ENCODE measurements at regions not wholly inside any gene's neighbourhood (a gene's known extent, or its start where the extent isn't known, plus 50 kb on each side); places are given as distances from the start of the nearest gene placed in this dataset.
A peak's percentile ranks its signal among the peaks of the same experiment; 100 is the strongest.

GRCh38 chr10:9291081-9291480, 1236.6 kb downstream of the GATA3 start:
- TF ChIP-seq EZH2phosphoT487 (IDR thresholded peaks at IDR 0.05; ENCODE audit: insufficient read depth, low read depth) = no peak
- in situ Hi-C loops (cut with MboI) = no loop called here

DNA sequence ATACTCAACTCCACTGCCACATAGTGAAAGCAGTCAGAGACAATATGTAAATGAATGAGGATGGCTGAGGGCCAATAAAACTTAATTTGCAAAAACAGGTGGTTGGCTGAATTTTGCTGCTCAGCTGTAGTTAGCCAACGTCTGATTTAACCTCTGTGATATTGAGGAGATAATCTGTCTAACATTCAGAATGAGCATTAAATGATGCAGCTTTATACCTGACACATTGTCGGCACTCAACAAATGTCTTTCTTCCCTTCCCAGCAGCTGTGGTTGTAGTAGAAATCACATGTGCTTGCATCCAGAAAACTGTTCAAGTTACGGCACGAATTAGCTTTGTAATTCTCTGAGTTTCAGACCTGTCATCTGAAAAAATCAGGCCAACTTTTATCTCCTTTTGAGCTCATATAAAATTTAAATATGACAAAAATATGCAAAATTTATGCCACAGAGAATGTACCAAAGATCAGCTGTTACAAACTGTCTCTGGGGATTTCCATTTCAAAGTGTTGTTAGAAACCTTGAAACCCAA, 1239.7 kb downstream of the GATA3 start:
- no peak overlapping the region for H3K4me2 ChIP-seq (ENCODE audit: unreplicated experiment)
- H3K9ac ChIP-seq = no peak overlapping the region
- no peaks in the 10 kb centered on the region for H3F3A ChIP-seq (ENCODE audit: insufficient read depth)
- 52 to 58% methylated on average over 4 of the region's 4 CpGs for WGBS, 2 experiments (ENCODE audit: low coverage in 1 of 2, low lambda C conversion rate in 2 of 2, missing lambda C conversion rate in 2 of 2)
- no peaks in the 10 kb centered on the region for H3K9me3 ChIP-seq (ENCODE audit: low read depth)
- TF ChIP-seq EZH2 (IDR thresholded peaks at IDR 0.05; ENCODE audit: insufficient read depth, poor library complexity, severe bottlenecking) = no peak
- H3K27me3 ChIP-seq (replicated peaks; ENCODE audit: insufficient read depth) = no peaks in the 10 kb centered on the region
- no peaks in the 10 kb centered on the region for H3K36me3 ChIP-seq (ENCODE audit: low read depth)
- DNase-seq = no peak
- no peaks in the 10 kb centered on the region for H4K20me1 ChIP-seq (ENCODE audit: insufficient read depth)
- no peak overlapping the region for H2AFZ ChIP-seq
- H3K79me2 ChIP-seq (ENCODE audit: insufficient read depth) = no peaks in the 10 kb centered on the region
- H3K27ac ChIP-seq = no peak overlapping the region
- H3K4me3 ChIP-seq = no peak overlapping the region
- H3K9me2 ChIP-seq (ENCODE audit: insufficient read depth) = no peaks in the 10 kb centered on the region
- in situ Hi-C loops (cut with MboI) = no loop called here
- H3K4me1 ChIP-seq (ENCODE audit: insufficient read depth) = 0 out of 2 replicates have a peak, but pooled peaks cover 6% of the 10 kb centered on the region

More at GRCh38 chr10:9291081-9291480, 1236.6 kb downstream of the GATA3 start:
- H3K4me3 ChIP-seq = no peak overlapping the region
- H3K9ac ChIP-seq = no peak overlapping the region
- 29 to 35% methylated on average over 1 of the region's 1 CpG for WGBS, 2 experiments (ENCODE audit: low coverage in 1 of 2, low lambda C conversion rate in 2 of 2, missing lambda C conversion rate in 2 of 2)
- H3K4me2 ChIP-seq (ENCODE audit: unreplicated experiment) = no peak overlapping the region
- no peaks in the 10 kb centered on the region for H3K36me3 ChIP-seq (ENCODE audit: low read depth)
- H2AFZ ChIP-seq = no peak overlapping the region
- no peak for DNase-seq
- no peaks in the 10 kb centered on the region for H3K79me2 ChIP-seq (ENCODE audit: insufficient read depth)
- H3K9me3 ChIP-seq (ENCODE audit: low read depth) = no peaks in the 10 kb centered on the region
- H4K20me1 ChIP-seq (ENCODE audit: insufficient read depth) = no peaks in the 10 kb centered on the region
- H3K27ac ChIP-seq = no peak overlapping the region
- no peaks in the 10 kb centered on the region for H3F3A ChIP-seq (ENCODE audit: insufficient read depth)
- no peaks in the 10 kb centered on the region for H3K9me2 ChIP-seq (ENCODE audit: insufficient read depth)
- 0 out of 2 replicates have a peak, but pooled peaks cover under 1% of the 10 kb centered on the region for H3K4me1 ChIP-seq (ENCODE audit: insufficient read depth)
- H3K27me3 ChIP-seq (replicated peaks; ENCODE audit: insufficient read depth) = no peaks in the 10 kb centered on the region

DNA sequence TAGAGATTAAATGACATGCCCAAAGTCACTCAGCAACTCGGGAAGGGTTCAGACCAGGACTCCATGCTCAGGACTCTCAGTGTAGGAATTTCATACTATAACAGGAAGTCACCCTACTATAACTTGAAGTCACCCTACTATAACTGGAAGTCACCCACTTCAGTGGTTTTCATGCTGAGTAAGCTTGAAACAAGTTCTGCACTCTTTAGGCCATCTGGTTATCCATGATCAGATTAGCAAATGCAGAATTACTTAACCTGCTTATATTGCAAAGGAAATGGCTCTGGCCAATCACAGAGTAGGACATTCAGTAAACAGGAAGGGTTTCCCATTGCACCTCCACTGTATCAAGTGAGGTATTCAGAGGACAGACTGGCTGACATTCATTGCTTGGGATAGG, 1240.4 kb downstream of the GATA3 start:
- no peaks in the 10 kb centered on the region for H4K20me1 ChIP-seq (ENCODE audit: insufficient read depth)
- no peaks in the 10 kb centered on the region for H3K9me3 ChIP-seq (ENCODE audit: low read depth)
- no peak overlapping the region for H2AFZ ChIP-seq
- no peak overlapping the region for H3K9ac ChIP-seq
- 0 out of 2 replicates have a peak, but pooled peaks cover 6% of the 10 kb centered on the region for H3K4me1 ChIP-seq (ENCODE audit: insufficient read depth)
- in situ Hi-C loops (cut with MboI) = no loop called here
- H3K4me2 ChIP-seq (ENCODE audit: unreplicated experiment) = no peak overlapping the region
- 83 to 87% methylated on average over 1 of the region's 1 CpG for WGBS, 2 experiments (ENCODE audit: low coverage in 1 of 2, low lambda C conversion rate in 2 of 2, missing lambda C conversion rate in 2 of 2)
- H3K36me3 ChIP-seq (ENCODE audit: low read depth) = no peaks in the 10 kb centered on the region
- H3F3A ChIP-seq (ENCODE audit: insufficient read depth) = no peaks in the 10 kb centered on the region
- H3K27ac ChIP-seq = no peak overlapping the region
- H3K4me3 ChIP-seq = no peak overlapping the region
- H3K79me2 ChIP-seq (ENCODE audit: insufficient read depth) = no peaks in the 10 kb centered on the region
- no peak for TF ChIP-seq EZH2 (IDR thresholded peaks at IDR 0.05; ENCODE audit: insufficient read depth, poor library complexity, severe bottlenecking)
- H3K27me3 ChIP-seq (replicated peaks; ENCODE audit: insufficient read depth) = no peaks in the 10 kb centered on the region
- no peak for DNase-seq
- H3K9me2 ChIP-seq (ENCODE audit: insufficient read depth) = no peaks in the 10 kb centered on the region

- H3K4me3 ChIP-seq = no peak overlapping the region
- no peaks in the 10 kb centered on the region for H3F3A ChIP-seq (ENCODE audit: insufficient read depth)
- no peak overlapping the region for H2AFZ ChIP-seq
- no peaks in the 10 kb centered on the region for H3K9me2 ChIP-seq (ENCODE audit: insufficient read depth)
- H3K27ac ChIP-seq = no peak overlapping the region
- H3K4me1 ChIP-seq (ENCODE audit: insufficient read depth) = 0 out of 2 replicates have a peak, but pooled peaks cover 6% of the 10 kb centered on the region
- no peaks in the 10 kb centered on the region for H3K36me3 ChIP-seq (ENCODE audit: low read depth)
- no peaks in the 10 kb centered on the region for H3K27me3 ChIP-seq (replicated peaks; ENCODE audit: insufficient read depth)
- WGBS, 2 experiments (ENCODE audit: low coverage in 1 of 2, low lambda C conversion rate in 2 of 2, missing lambda C conversion rate in 2 of 2) = 32 to 36% methylated on average over 4 of the region's 4 CpGs
- H4K20me1 ChIP-seq (ENCODE audit: insufficient read depth) = no peaks in the 10 kb centered on the region
- no peak overlapping the region for H3K9ac ChIP-seq
- no peaks in the 10 kb centered on the region for H3K79me2 ChIP-seq (ENCODE audit: insufficient read depth)
- DNase-seq = peak; percentile 57
- in situ Hi-C loops (cut with MboI) = no loop called here
- TF ChIP-seq EZH2 (IDR thresholded peaks at IDR 0.05; ENCODE audit: insufficient read depth, poor library complexity, severe bottlenecking) (no peak), EZH2phosphoT487 (IDR thresholded peaks at IDR 0.05; ENCODE audit: insufficient read depth, low read depth) (no peak)
- H3K9me3 ChIP-seq (ENCODE audit: low read depth) = no peaks in the 10 kb centered on the region
- no peak overlapping the region for H3K4me2 ChIP-seq (ENCODE audit: unreplicated experiment)
Measured at GRCh38 chr10:9296190-9296589, 1241.7 kb downstream of the GATA3 start.

GRCh38 chr10:9297580-9297979, 1243.1 kb downstream of the GATA3 start:
- H3K4me3 ChIP-seq = no peak overlapping the region
- H3K9me2 ChIP-seq (ENCODE audit: insufficient read depth) = no peaks in the 10 kb centered on the region
- H2AFZ ChIP-seq = no peak overlapping the region
- no peaks in the 10 kb centered on the region for H3K27me3 ChIP-seq (replicated peaks; ENCODE audit: insufficient read depth)
- no peak for DNase-seq
- 92 to 96% methylated on average over 3 of the region's 3 CpGs for WGBS, 2 experiments (ENCODE audit: low coverage in 1 of 2, low lambda C conversion rate in 2 of 2, missing lambda C conversion rate in 2 of 2)
- H3K4me1 ChIP-seq (ENCODE audit: insufficient read depth) = 0 out of 2 replicates have a peak, but pooled peaks cover 6% of the 10 kb centered on the region
- no peaks in the 10 kb centered on the region for H3K79me2 ChIP-seq (ENCODE audit: insufficient read depth)
- H3K36me3 ChIP-seq (ENCODE audit: low read depth) = no peaks in the 10 kb centered on the region
- in situ Hi-C loops (cut with MboI) = no loop called here
- H4K20me1 ChIP-seq (ENCODE audit: insufficient read depth) = no peaks in the 10 kb centered on the region
- no peak overlapping the region for H3K27ac ChIP-seq
- no peaks in the 10 kb centered on the region for H3K9me3 ChIP-seq (ENCODE audit: low read depth)
- no peaks in the 10 kb centered on the region for H3F3A ChIP-seq (ENCODE audit: insufficient read depth)
- no peak for TF ChIP-seq EZH2 (IDR thresholded peaks at IDR 0.05; ENCODE audit: insufficient read depth, poor library complexity, severe bottlenecking)
- TF ChIP-seq EZH2phosphoT487 (IDR thresholded peaks at IDR 0.05; ENCODE audit: insufficient read depth, low read depth) = no peak
- no peak overlapping the region for H3K9ac ChIP-seq
- H3K4me2 ChIP-seq (ENCODE audit: unreplicated experiment) = no peak overlapping the region
